ENCODE measurements at regions not wholly inside any gene's neighbourhood (a gene's known extent, or its start where the extent isn't known, plus 50 kb on each side); places are given as distances from the start of the nearest gene placed in this dataset.
A peak's percentile ranks its signal among the peaks of the same experiment; 100 is the strongest.

- intact Hi-C loops (cut with DNase I), result no loop called here
- no peak for DNase-seq
Measured at GRCh38 chr3:118714800-118715199, 319.8 kb downstream of the IGSF11 start.

GRCh38 chr3:118729546-118729945 is 305.1 kb downstream of the IGSF11 start:
- DNase-seq, result no peak
- intact Hi-C loops (cut with DNase I), result no loop called here

GRCh38 chr3:118734664-118735063 is 300.0 kb downstream of the IGSF11 start:
- intact Hi-C loops (cut with DNase I), result no loop called here
- DNase-seq, result no peak

- intact Hi-C loops (cut with DNase I), result no loop called here
Measured at GRCh38 chr3:118736107-118736506, 298.5 kb downstream of the IGSF11 start.

GRCh38 chr3:118740722-118741290 is 293.8 kb downstream of the IGSF11 start:
- DNase-seq, result no peak
- intact Hi-C loops (cut with DNase I), result no loop called here

More at GRCh38 chr3:118736107-118736506, 298.5 kb downstream of the IGSF11 start:
- no peak for DNase-seq

- DNase-seq, result no peak
- intact Hi-C loops (cut with DNase I), result no loop called here
Measured at GRCh38 chr3:118742760-118743159, 291.9 kb downstream of the IGSF11 start.

GRCh38 chr3:118744186-118744585 is 290.5 kb downstream of the IGSF11 start:
- no peak for DNase-seq
- intact Hi-C loops (cut with DNase I), result no loop called here

- no peak for DNase-seq
- intact Hi-C loops (cut with DNase I), result no loop called here
Measured at GRCh38 chr3:118754406-118755252, 280.0 kb downstream of the IGSF11 start.

- intact Hi-C loops (cut with DNase I), result no loop called here
- DNase-seq, result no peak
Measured at GRCh38 chr3:118755253-118755801, 279.3 kb downstream of the IGSF11 start.

GRCh38 chr3:118760585-118761290 is 273.9 kb downstream of the IGSF11 start:
- DNase-seq, result no peak
- intact Hi-C loops (cut with DNase I), result no loop called here

- DNase-seq, result no peak
- intact Hi-C loops (cut with DNase I), result no loop called here
Measured at GRCh38 chr3:118761291-118761606, 273.4 kb downstream of the IGSF11 start.

GRCh38 chr3:118765636-118766305 is 268.9 kb downstream of the IGSF11 start:
- intact Hi-C loops (cut with DNase I), result no loop called here
- DNase-seq, result no peak

GRCh38 chr3:118766306-118766669 is 268.4 kb downstream of the IGSF11 start:
- DNase-seq, result no peak

GRCh38 chr3:118772036-118772435 is 262.6 kb downstream of the IGSF11 start:
- no peak for DNase-seq

More at GRCh38 chr3:118766306-118766669, 268.4 kb downstream of the IGSF11 start:
- intact Hi-C loops (cut with DNase I), result no loop called here

GRCh38 chr3:118772547-118773011 is 262.1 kb downstream of the IGSF11 start:
- intact Hi-C loops (cut with DNase I), result no loop called here
- DNase-seq, result no peak

More at GRCh38 chr3:118772036-118772435, 262.6 kb downstream of the IGSF11 start:
- intact Hi-C loops (cut with DNase I), result no loop called here

- intact Hi-C loops (cut with DNase I), result no loop called here
- DNase-seq, result no peak
Measured at GRCh38 chr3:118775021-118775420, 259.6 kb downstream of the IGSF11 start.

GRCh38 chr3:118778201-118778600 is 256.4 kb downstream of the IGSF11 start:
- intact Hi-C loops (cut with DNase I), result no loop called here
- no peak for DNase-seq

- peak in 13 of 42 donors; percentile 3 to 42 (median 16) for DNase-seq
- intact Hi-C loops (cut with DNase I), result no loop called here
Measured at GRCh38 chr3:118781232-118781631, 253.4 kb downstream of the IGSF11 start.

GRCh38 chr3:118781839-118782238 is 252.8 kb downstream of the IGSF11 start:
- intact Hi-C loops (cut with DNase I), result no loop called here
- no peak for DNase-seq
